H9 (cell line): ENCODE measurements at regions not wholly inside any gene's neighbourhood (a gene's known extent, or its start where the extent isn't known, plus 50 kb on each side); places are given as distances from the start of the nearest gene placed in this dataset.

Experiments used
- DNase-seq: peaks from one replicate; pipeline ENCODE4 v3.0.0-alpha.2; 2017
- H2AFZ ChIP-seq: one replicate; pipeline ENCODE4 v1.6.1; 2013; ENCODE audit warnings: mild to moderate bottlenecking, low read length, control low read depth, moderate library complexity
- H2AK5ac ChIP-seq: 2 replicates; pipeline ENCODE4 v1.6.1; 2013; ENCODE audit warnings: low read length, control low read depth, mixed read lengths; ENCODE audit not compliant: insufficient read length
- H2BK120ac ChIP-seq: one replicate; pipeline ENCODE4 v1.6.1; 2013; ENCODE audit warnings: low read depth, mild to moderate bottlenecking, low read length, control low read depth, inconsistent platforms; ENCODE audit not compliant: poor library complexity, severe bottlenecking
- H2BK12ac ChIP-seq: 2 replicates; pipeline ENCODE4 v1.6.1; 2013; ENCODE audit warnings: low read length, control low read depth, mixed read lengths, low read depth; ENCODE audit not compliant: insufficient read length
- H2BK15ac ChIP-seq: 2 replicates; pipeline ENCODE4 v1.6.1; 2013; ENCODE audit warnings: low read depth, low read length, control low read depth
- H2BK20ac ChIP-seq: one replicate; pipeline ENCODE4 v1.6.1; 2013; ENCODE audit warnings: low read depth, mild to moderate bottlenecking, low read length, control low read depth, inconsistent platforms; ENCODE audit not compliant: poor library complexity, severe bottlenecking
- H2BK5ac ChIP-seq: 2 replicates; pipeline ENCODE4 v1.6.1; 2013; ENCODE audit warnings: low read length, control low read depth, mixed read lengths; ENCODE audit not compliant: insufficient read length
- H3K14ac ChIP-seq: 2 replicates; pipeline ENCODE4 v1.6.1; 2013; ENCODE audit warnings: low read length, control low read depth; ENCODE audit not compliant: insufficient read depth
- H3K18ac ChIP-seq: 2 replicates; pipeline ENCODE4 v1.6.1; 2013; ENCODE audit warnings: low read depth, mild to moderate bottlenecking, mixed read lengths, low read length, control low read depth; ENCODE audit not compliant: insufficient read length
- H3K23ac ChIP-seq: 2 replicates; pipeline ENCODE4 v1.6.1; 2013; ENCODE audit warnings: low read length, control low read depth, mixed read lengths, low read depth; ENCODE audit not compliant: insufficient read length
- H3K23me2 ChIP-seq: 2 replicates; pipeline ENCODE4 v1.6.1; 2013; ENCODE audit warnings: low read depth, mild to moderate bottlenecking, mixed read lengths, low read length, control low read depth; ENCODE audit not compliant: insufficient read length, poor library complexity, severe bottlenecking
- H3K27ac ChIP-seq: 2 replicates; pipeline ENCODE4 v1.5.1; 2013; ENCODE audit warnings: low read length, control low read depth, mixed read lengths, low read depth; ENCODE audit not compliant: insufficient read length
- H3K27me3 ChIP-seq: 2 replicates; pipeline ENCODE4 v1.6.1; 2013; ENCODE audit warnings: low read length, control low read depth, inconsistent platforms; ENCODE audit not compliant: insufficient read depth
- H3K4ac ChIP-seq: 2 replicates; pipeline ENCODE4 v1.6.1; 2013; ENCODE audit warnings: low read depth, mild to moderate bottlenecking, control low read depth, inconsistent platforms, low read length, moderate library complexity
- H3K4me1 ChIP-seq: 2 replicates; pipeline ENCODE4 v1.6.1; 2013; ENCODE audit warnings: low read length, control low read depth, inconsistent platforms; ENCODE audit not compliant: insufficient read depth
- H3K4me2 ChIP-seq: 2 replicates; pipeline ENCODE4 v1.6.1; 2013; ENCODE audit warnings: low read length, control low read depth, mixed read lengths; ENCODE audit not compliant: insufficient read length, insufficient read depth
- H3K56ac ChIP-seq: 2 replicates; pipeline ENCODE4 v1.6.1; 2013; ENCODE audit warnings: low read depth, mild to moderate bottlenecking, mixed read lengths, low read length, control low read depth; ENCODE audit not compliant: insufficient read length
- H3K79me1 ChIP-seq: 2 replicates; pipeline ENCODE4 v1.6.1; 2013; ENCODE audit warnings: low read depth, mild to moderate bottlenecking, moderate library complexity, low read length, control low read depth, inconsistent platforms; ENCODE audit not compliant: insufficient read depth, poor library complexity, severe bottlenecking
- H3K79me2 ChIP-seq: 2 replicates; pipeline ENCODE4 v1.6.1; 2013; ENCODE audit warnings: low read length, control low read depth, inconsistent platforms; ENCODE audit not compliant: insufficient read depth
- H3K9ac ChIP-seq: 2 replicates; pipeline ENCODE4 v1.6.1; 2013; ENCODE audit warnings: low read length, control low read depth, mixed read lengths; ENCODE audit not compliant: insufficient read length; ENCODE audit errors: extremely low read depth
- H3K9me3 ChIP-seq: one replicate; pipeline ENCODE4 v1.6.1; 2013; ENCODE audit warnings: low read depth, low read length, inconsistent platforms; ENCODE audit not compliant: control insufficient read depth
- H3T11ph ChIP-seq: one replicate; pipeline ENCODE4 v1.6.1; 2013; ENCODE audit warnings: mild to moderate bottlenecking, low read length, control low read depth, inconsistent platforms
- H4K20me1 ChIP-seq: one replicate; pipeline ENCODE4 v1.6.1; 2013; ENCODE audit not compliant: control insufficient read depth, insufficient read length, insufficient read depth
- H4K5ac ChIP-seq: 2 replicates; pipeline ENCODE4 v1.6.1; 2013; ENCODE audit warnings: low read depth, mild to moderate bottlenecking, mixed read lengths, low read length, control low read depth; ENCODE audit not compliant: insufficient read length
- H4K8ac ChIP-seq: replicated peaks from 2 replicates; pipeline ENCODE4 v1.6.1; 2013; ENCODE audit warnings: low read length, control low read depth, mixed read lengths, low read depth; ENCODE audit not compliant: insufficient read length
- H4K91ac ChIP-seq: 2 replicates; pipeline ENCODE4 v1.6.1; 2013; ENCODE audit warnings: low read depth, mild to moderate bottlenecking, moderate library complexity, mixed read lengths, low read length, control low read depth; ENCODE audit not compliant: insufficient read length
- H3K27ac Mint-ChIP-seq, 3 experiments: 2 replicates in 2 of 3; 3 replicates in 1 of 3; pipeline ENCODE4 v1.8.0; 2020 to 2021; ENCODE audit warnings: mixed read lengths in 3 of 3, mild to moderate bottlenecking in 1 of 3, moderate library complexity in 1 of 3
- H3K27me3 Mint-ChIP-seq: 2 replicates; pipeline ENCODE4 v1.8.0; 2021; ENCODE audit warnings: low read depth, mild to moderate bottlenecking, moderate library complexity, mixed read lengths
- H3K36me3 Mint-ChIP-seq, 3 experiments: 2 replicates in 2 of 3; 3 replicates in 1 of 3; pipeline ENCODE4 v1.8.0; 2020 to 2021; ENCODE audit warnings: low read depth in 3 of 3, mixed read lengths in 3 of 3; ENCODE audit not compliant: insufficient read depth in 1 of 3
- H3K4me1 Mint-ChIP-seq, 2 experiments: 2 replicates each; pipeline ENCODE4 v1.8.0; 2020; ENCODE audit warnings: mixed read lengths in 2 of 2
- H3K4me3 Mint-ChIP-seq, 2 experiments: 2 replicates in 1 of 2; 3 replicates in 1 of 2; pipeline ENCODE4 v1.8.0; 2020 to 2021; ENCODE audit warnings: mild to moderate bottlenecking in 2 of 2, mixed read lengths in 2 of 2, moderate library complexity in 1 of 2
- H3K9me3 Mint-ChIP-seq, 2 experiments: 2 replicates in 1 of 2; 3 replicates in 1 of 2; pipeline ENCODE4 v1.8.0; 2020; ENCODE audit warnings: mild to moderate bottlenecking in 2 of 2, mixed read lengths in 2 of 2, moderate library complexity in 1 of 2
- WGBS: extraction: QIAGEN DNeasy Blood & Tissue Kit; methylation state at CpG from one replicate; pipeline ENCODE4 v1.1.7; 2013; ENCODE audit warnings: missing lambda C conversion rate, low lambda C conversion rate, mixed read lengths; ENCODE audit not compliant: insufficient read length; ENCODE audit errors: extremely low coverage; 5-methylcytosine and 5-hydroxymethylcytosine counted together
- TF ChIP-seq, protein P1 (sequence below): fragments of 200-600 bp; sonication (generic); conservative IDR thresholded peaks from 3 replicates; pipeline ENCODE4 v1.8.0; 2021; ENCODE audit warnings: antibody characterized with exemption, mild to moderate bottlenecking

DNA sequence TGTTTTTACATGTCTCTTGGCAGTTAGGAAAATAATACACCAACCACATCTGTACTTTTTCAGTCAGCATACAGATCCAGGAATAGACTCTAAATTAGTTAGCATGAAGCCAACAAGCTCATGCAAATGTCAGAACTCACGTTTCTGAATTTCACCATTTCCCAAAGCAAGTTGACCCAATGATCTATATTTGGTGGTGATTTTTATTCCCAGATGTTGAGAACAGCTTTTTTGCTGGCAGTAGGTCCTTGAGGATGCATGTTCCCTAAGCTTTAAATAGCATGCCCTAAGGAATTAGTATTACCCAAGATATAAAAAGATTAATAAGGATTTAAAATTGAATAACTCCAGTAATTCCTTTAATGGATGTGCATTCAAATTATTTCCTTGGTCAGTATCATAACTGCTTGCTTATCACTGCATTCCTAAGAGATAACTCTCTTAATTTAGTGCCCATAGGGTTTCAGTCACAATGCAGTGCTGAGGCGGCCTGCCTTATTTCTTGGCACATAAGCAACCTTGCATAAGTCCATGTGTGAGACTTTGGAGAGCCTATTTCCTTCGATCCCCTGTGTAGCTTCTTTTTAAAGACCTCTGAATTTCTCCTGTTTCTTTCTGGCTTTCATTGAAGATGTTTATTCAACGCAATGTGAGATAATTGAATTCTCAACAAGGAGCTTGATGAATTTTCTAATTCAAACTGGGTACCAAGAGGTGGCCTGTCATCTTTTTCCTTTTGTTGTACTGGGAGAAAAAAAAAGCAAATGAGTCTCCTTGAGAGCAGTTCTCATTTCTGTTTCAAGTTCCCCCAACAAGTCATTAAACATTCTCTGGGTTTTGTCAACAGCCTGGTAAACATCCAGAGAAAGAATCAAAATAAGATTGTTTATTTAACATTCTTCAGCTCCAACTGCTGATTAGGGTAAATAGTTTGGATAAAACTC lies 135.3 kb upstream of the MEOX2 start:
- no peaks in the 10 kb centered on the region for H3K36me3 Mint-ChIP-seq
- H3K27me3 Mint-ChIP-seq = no peaks in the 10 kb centered on the region
- no CpG with 5 or more reads among the region's 4 CpGs for WGBS
- H3K79me2 ChIP-seq = no peaks in the 10 kb centered on the region
- H2BK15ac ChIP-seq = no peak overlapping the region
- no peak overlapping the region for H3K27ac Mint-ChIP-seq
- H3K9me3 ChIP-seq = no peaks in the 10 kb centered on the region
- H2BK12ac ChIP-seq = no peak overlapping the region
- no peak overlapping the region for H3K23ac ChIP-seq
- H3K27ac ChIP-seq = no peak overlapping the region
- no peak overlapping the region for H4K5ac ChIP-seq
- H3K4me1 Mint-ChIP-seq = peaks cover 0 to 2% of the 10 kb centered on the region in 2 experiments; a peak in 1 of 4 replicates
- H3K4me3 Mint-ChIP-seq = no peak overlapping the region
- DNase-seq = no peak
- no peaks in the 10 kb centered on the region for H3K27me3 ChIP-seq
- H2AK5ac ChIP-seq = no peak overlapping the region
- no peak overlapping the region for H3T11ph ChIP-seq
- TF ChIP-seq, protein P1, sequence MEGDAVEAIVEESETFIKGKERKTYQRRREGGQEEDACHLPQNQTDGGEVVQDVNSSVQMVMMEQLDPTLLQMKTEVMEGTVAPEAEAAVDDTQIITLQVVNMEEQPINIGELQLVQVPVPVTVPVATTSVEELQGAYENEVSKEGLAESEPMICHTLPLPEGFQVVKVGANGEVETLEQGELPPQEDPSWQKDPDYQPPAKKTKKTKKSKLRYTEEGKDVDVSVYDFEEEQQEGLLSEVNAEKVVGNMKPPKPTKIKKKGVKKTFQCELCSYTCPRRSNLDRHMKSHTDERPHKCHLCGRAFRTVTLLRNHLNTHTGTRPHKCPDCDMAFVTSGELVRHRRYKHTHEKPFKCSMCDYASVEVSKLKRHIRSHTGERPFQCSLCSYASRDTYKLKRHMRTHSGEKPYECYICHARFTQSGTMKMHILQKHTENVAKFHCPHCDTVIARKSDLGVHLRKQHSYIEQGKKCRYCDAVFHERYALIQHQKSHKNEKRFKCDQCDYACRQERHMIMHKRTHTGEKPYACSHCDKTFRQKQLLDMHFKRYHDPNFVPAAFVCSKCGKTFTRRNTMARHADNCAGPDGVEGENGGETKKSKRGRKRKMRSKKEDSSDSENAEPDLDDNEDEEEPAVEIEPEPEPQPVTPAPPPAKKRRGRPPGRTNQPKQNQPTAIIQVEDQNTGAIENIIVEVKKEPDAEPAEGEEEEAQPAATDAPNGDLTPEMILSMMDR = no peak
- no peak overlapping the region for H3K9ac ChIP-seq
- H3K4ac ChIP-seq = no peak overlapping the region
- no peak overlapping the region for H3K4me2 ChIP-seq
- no peaks in the 10 kb centered on the region for H3K4me1 ChIP-seq
- no peaks in the 10 kb centered on the region for H4K20me1 ChIP-seq
- no peak overlapping the region for H2BK5ac ChIP-seq
- H2BK20ac ChIP-seq = no peak overlapping the region
- H3K79me1 ChIP-seq = no peaks in the 10 kb centered on the region
- H2BK120ac ChIP-seq = no peak overlapping the region
- no peaks in the 10 kb centered on the region for H3K23me2 ChIP-seq
- no peak overlapping the region for H3K14ac ChIP-seq
- no peak overlapping the region for H4K8ac ChIP-seq
- no peak overlapping the region for H3K18ac ChIP-seq
- H4K91ac ChIP-seq = no peak overlapping the region
- no peak overlapping the region for H3K56ac ChIP-seq
- no peak overlapping the region for H2AFZ ChIP-seq
- H3K9me3 Mint-ChIP-seq = no peaks in the 10 kb centered on the region
